ENCODE measurements at regions not wholly inside any gene's neighbourhood (a gene's known extent, or its start where the extent isn't known, plus 50 kb on each side); places are given as distances from the start of the nearest gene placed in this dataset.

DNA sequence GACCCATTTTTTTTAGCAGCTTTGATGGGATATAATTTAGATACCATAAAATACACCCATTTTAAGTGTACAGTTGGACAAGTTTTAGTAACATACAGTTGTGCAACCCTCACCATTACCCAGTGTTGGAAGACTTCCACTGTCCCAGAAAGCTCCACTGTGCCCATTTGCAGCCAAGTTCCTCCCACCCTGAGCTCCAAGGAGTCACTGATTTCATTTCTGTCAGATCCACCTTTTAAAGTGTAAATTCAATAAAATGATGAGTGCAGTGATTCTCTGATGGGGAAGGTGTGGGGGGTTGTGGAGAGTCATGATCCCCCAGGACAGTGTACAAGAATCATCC is 93.2 kb upstream of the IGF1R start:
- no peak for DNase-seq (ENCODE audit: low spot score)

DNA sequence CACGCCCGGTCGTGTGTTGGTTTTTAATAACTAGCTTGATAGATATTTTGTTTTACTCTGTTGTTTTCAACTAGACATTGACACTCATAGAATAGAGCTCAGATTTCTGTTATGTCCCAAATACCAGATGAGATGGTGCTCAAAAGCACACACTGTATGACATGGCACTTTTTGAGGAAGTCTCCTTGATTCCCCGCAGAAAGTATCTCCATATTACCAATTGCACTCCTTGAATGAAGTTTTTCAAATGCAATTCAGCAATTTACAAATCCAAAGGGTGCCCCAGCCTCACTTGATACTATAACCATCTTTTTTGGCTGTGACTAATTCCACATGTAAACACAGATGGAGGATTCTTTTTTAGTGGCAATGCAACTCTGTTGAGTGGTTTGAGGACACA is 92.0 kb upstream of the IGF1R start:
- no peak for DNase-seq (ENCODE audit: low spot score)

DNA sequence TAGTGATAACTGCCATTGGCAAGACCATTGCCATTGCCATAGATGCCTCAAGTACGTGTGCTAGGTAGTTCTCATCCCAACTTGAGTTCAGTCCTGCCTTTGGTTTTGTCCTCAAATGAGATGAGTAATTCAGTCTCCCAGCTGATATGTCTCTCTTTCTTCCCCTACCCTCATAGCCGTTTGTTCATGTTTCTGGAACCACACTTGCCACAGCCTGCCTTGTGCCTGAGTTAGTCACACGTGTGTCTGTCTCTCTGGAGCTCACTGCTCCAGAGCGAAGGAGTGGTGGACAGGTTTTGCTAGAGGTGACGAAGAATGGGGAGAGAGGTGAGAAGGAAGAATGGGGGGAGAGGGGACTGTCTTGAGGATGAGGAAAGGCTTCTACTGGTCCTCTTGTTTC is 88.0 kb upstream of the IGF1R start:
- no peak for DNase-seq (ENCODE audit: low spot score)

DNA sequence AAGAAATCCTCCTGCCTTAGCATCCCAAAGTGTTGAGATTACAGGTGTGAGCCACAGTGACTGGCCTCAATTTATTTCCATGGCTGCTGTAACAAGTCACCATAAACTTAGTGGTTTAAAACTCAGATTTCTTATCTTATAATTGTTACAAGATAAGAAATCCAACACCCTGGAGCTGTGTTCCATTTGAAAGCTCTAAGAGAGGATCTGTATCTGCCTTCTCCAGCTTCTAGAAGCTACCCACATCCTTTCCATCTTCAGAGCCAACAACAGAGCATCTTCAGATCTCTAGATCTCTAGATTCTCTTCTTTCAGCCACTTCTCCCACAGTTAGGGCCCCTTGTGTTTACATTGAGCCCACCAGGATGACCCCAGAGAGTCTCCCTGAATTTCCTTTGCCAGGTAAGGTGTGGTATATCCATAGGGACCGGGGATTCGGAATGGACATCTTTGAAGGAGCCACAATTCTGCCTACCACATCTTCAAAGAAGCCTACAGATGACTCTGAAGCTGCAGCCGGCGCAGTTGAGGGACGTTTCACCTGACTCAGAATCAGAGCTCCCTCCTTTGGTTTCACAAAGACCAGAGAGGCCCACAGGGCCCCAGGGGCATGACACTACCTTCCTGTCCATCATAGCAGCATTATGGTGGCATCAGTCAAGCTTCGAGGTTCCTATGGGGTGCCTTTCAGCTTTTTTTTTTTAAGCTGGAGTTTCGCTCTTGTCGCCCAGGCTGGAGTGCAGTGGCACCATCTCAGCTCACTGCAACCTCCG is 87.0 kb upstream of the IGF1R start:
- DNase-seq (ENCODE audit: low spot score): no peak

DNA sequence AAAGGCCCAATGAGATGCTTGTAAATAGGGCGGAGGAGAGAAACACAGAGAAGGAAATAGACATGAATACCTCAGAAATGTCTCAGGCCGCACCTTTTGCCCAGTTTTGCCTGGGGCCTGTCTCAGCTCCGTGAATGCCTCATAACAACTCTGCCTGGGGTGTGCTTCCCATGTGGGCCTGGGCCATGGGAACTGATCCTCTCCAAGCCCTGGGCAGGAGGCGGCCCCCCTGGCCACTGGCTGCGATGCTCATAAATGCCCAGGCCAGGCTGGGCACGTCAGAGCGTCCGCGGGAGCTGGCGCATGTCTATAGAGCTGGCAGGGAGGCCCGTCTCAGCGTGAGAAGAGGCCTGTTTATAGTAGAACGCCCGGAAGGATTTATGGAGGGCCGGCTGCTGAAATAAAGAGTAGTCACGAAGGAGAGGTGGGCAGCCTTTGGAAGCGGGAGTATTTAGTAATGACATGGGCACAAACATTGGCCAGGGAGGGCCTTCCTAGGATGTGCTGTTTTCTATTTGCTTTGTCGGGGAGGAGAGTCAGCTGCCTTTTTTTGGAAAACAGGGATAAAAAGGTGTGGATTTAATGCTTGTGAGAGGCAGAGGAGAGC is 85.9 kb upstream of the IGF1R start:
- no peak for DNase-seq (ENCODE audit: low spot score)

DNA sequence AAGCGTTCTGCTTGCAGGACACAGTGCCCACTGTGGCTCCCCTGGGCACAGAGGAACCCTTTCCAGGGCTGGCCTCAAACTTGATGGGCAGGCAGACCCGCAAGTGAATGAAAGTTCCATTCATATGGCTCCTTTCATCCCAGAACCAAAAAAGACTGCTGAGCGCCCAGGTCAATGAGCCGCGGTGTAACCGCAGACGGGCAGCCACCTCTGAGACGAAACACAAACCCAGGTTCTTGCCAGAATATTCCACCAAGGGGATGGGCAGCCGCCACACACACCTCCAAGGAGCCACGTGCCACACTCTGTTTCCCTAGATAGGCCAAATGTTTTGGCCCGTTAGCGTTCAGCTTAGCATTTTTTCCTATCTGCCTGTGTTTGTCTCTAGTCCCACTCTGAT is 82.8 kb upstream of the IGF1R start:
- no peak for DNase-seq (ENCODE audit: low spot score)

DNA sequence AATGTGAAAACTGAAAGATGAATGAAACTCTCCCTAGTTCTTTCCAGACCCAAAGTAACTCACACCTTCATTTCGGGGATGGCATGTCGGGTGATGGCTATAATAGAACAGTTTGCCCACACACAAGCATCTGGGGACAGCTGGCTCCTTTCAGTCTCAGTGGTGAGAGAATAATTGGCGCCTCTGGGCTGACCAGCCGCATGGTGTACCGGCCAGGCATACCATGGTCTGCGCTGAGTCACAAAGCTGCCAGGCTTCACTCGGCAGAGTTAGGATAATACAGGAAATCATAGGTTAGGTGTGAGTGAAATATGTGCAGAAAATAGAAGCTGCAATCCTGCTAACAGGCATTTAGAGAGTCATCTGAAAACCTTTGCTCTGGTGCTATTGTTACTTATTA is 80.4 kb upstream of the IGF1R start:
- DNase-seq (ENCODE audit: low spot score): no peak

DNA sequence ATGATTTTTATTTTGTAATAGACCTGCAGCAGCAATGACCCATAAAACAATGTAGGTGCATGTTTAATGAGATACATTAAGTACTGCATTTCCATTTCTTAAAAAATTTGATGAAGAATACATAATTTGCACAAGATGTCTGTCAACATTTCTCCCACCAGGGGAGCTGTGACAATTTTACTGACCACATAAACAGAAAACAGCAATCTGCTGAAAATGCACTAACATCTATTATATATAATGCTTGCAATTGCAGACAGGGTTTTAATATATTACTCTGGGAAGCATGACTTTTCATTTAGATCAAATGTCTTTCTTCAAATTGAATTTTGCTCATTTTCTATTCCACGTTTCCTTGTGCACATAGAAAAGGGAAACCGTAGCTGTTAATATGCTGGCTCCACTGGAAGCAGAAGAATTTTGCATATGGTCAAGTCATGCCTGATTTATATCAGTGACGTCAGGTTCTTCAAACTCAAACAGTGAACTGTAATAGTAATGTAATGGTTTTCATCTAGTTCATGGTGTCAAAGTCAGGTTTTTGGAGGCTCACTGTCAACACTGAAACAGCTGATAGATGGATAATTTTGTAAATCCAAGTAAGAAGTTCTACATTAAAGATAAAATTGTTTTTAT is 79.8 kb upstream of the IGF1R start:
- no peak for DNase-seq (ENCODE audit: low spot score)

DNA sequence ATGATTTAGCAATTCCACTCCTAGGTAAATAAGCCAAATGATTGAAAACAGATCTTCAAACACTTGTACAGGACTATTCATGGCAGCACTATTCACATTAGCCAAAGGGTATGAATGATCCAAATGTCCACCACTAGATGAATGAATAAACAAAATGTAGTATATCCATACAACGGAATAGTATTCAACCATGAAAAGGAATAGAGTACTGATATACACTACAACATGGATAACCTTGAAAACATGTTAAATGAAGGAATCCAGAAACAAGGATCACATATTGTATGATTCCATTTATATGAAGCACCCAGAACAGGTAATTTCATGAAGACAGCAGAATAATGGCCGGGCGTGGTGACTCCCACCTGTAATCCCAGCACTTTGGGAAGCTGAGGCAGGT is 78.2 kb upstream of the IGF1R start:
- DNase-seq (ENCODE audit: low spot score): no peak

DNA sequence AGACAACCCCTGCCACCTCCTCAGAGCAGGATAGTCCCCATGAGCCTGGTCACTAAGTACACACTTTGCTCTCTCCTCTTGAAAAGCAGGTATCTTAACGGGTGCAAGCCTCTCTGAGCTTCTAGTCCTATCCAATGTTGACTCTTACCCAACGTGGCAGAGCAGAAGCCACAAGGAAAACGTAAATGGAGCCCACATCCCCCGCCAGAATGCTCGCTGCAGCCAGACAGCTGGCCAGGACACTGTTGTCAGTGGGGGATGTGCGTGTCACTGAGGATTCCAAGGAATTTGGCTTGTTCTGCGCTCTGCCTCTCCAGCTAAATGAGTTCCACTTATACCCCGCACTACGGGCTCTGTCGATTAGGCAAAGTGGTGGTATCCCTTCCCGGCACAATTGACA is 67.8 kb upstream of the IGF1R start:
- peak; percentile 71 for DNase-seq (ENCODE audit: low spot score)

DNA sequence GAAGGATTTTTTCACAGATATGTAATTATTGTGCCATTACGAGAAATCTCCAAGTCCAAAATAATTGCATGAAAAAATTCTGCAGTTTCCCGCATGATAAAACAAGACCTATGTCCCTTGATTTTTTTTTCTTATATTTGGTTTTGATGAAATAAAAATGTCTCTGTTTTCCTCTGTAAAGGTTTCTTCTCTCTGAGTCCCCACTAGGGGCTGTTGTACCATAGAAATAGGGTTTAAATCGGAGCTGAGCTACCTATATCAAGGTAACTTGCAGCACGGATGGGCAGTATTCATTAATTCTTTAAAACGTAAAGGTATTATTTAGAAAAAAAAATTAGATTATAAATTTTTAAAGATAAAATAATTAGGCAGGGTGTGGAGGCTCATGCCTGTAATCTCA is 66.6 kb upstream of the IGF1R start:
- no peak for DNase-seq (ENCODE audit: low spot score)

DNA sequence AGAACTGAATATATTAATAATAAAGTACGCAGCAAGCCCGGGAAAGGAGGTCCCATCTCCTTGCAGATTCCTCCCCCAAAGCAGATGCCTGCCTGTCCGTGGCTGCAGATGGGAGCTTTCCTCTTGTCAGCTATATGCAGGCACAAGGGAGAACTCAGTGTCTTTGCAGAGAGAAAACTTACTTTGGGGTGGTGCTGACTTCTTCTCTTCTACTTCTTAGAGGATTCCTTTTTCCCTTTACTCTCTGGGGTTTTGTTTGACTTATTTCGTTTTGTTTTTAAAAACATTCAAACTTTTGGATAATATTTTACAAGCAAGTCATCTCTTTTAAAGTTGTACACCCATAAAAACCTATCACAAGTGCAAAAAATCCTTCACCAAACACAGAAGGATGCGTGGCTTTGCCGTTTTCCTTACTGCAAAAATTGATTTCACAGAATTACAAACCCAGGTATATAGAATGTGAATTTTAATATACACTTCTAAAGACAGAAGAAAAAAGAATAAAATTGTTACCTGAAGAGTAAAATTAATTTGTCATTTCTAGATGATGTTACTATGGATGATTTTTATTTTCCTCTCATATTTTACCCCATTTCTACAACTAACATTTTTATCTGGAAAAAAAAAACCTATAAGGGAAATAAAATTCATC is 65.3 kb upstream of the IGF1R start:
- no peak for DNase-seq (ENCODE audit: low spot score)

DNA sequence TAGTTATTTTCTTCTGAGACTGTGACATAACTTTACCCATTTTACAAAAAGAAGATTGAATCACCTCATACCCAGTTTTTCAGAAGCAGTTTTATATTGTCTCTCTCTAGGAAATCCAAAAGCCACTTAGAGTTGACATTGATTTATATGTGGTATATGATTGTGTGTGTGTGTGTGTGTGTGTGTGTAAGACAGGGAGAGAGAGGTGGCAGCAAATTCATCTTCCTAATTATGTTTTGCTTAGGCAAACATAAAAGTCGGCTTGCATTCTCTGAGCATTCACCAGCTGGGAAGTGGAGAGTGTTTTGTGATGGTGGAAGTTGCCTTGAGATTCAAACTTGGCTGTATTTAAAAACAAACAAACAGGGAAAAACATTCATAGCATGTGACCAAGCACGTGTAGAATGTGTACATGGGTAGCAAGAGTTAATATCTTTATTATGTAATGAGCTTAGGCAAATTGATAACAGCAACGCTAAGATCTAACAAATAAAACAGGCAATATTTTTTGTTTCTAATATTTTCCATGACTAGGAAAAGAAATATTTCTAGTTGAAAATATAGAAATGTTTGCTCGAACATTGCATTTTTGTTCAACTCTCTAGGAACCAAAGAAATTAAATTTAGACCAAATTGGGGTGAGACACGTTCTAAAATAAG is 64.4 kb upstream of the IGF1R start:
- no peak for DNase-seq (ENCODE audit: low spot score)

DNA sequence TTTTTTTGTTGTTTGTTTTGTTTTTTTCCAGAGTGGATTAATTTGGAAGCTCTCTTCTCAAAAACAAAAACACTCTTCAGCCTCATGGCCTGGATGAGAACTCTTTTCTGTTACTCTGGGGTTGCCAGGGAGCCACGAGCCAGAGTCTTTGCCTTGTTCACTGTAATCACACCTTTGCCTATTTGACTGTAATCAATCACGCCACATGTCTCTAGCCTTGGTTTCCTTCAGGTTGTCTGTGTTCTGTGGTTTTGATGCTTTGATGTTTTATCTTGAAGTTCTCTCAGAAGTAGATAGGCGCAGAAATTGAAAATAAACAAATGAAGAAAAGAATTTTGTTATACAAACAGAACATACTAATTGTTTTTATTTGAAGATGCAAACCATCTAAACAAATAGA is 62.3 kb upstream of the IGF1R start:
- no peak for DNase-seq (ENCODE audit: low spot score)

DNA sequence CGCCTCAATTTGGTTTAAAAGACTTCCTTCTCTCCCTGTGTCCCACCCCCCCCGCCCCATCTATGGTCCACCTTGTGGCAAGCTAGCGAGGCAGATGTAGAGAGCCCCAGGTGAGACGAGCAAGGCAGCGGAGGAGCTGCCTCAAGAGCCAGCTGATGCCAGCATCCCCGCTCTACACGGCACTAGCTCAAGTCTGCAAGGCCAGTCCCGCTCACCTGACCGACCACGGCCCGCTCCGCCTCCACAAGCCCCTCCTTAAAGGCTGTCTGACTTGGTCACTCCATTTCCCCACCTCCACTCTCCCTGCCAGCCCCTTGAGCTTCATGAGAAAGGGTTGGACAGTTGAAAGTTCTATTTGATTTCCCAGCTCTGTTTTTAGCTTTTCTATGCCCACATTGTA is 56.2 kb upstream of the IGF1R start:
- DNase-seq (ENCODE audit: low spot score): no peak

DNA sequence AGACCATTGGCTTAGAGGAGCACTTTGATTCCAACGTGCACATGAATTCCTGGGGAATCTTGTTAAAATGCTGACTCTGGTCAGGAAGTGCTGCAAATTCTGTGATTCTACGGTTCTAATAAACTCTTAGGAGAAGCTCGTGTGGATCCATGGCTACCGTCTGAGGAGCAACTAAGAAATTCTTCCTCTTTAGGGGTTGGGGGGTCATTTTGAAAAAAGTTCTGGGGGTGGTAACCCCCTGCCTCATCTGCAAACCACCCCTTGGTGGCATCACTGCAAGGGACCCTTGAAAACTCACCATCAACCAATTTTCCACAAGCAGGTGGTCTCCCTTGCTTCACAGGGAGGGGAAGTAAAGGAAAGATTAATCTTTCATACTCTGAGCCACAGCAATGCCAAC is 52.2 kb upstream of the IGF1R start:
- DNase-seq (ENCODE audit: low spot score): no peak

DNA sequence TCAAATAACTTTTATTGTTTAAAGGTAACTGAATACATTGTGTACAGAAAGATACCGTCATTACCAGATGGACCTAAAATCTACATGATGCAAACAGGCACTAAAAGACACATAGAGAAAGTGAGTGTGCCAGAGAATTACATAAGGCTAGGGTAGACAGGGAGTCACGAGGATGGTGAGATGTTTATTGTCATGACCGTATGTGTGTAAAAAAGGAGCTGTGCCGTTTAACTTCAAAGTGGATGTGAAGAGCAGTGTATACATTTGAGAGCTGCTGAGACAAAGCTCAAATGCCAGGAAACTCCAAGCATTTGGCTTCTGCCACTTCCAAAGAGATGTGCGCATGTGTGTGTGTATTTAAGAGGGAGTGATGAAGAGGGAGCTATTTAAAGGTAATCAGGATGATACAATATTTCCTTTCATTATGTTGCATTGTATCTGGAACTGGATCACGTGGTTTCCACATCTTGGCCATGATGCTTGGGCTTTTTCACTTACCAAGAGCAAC is 51.4 kb upstream of the IGF1R start:
- DNase-seq (ENCODE audit: low spot score): no peak

DNA sequence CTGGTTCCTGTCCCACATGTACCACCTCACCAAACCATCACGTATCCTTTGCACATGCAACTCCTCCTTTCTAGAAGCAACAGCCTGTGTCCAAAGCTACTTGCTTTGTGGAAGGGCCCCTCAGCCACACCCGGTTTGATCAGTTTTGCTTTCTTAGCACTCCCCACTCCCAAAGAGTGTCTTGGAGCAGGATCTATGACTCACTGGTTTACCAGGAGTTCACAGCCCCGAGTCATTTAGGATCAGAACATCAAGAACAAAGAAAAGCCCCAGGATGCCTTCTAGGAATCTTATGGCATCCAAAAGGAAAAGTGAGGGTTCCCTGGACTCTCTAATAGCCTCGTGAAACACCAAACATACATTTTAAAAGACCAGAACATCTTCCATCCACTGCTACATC is 50.7 kb upstream of the IGF1R start:
- no peak for DNase-seq (ENCODE audit: low spot score)
